GM18505 (cell line): ENCODE measurements at regions not wholly inside any gene's neighbourhood (a gene's known extent, or its start where the extent isn't known, plus 50 kb on each side); places are given as distances from the start of the nearest gene placed in this dataset.

ENCODE experiments used
- ATAC-seq: cut with Tn5 transposase; IDR thresholded peaks from one replicate; pipeline ENCODE4 v1.9.1; 2021; ENCODE audit not compliant: unreplicated experiment
- POLR2A ChIP-seq: IDR thresholded peaks from 4 replicates; pipeline ENCODE4 v1.6.1; 2011; ENCODE audit warnings: borderline replicate concordance; ENCODE audit not compliant: insufficient read depth, insufficient read length; ENCODE audit errors: extremely low read depth

DNA sequence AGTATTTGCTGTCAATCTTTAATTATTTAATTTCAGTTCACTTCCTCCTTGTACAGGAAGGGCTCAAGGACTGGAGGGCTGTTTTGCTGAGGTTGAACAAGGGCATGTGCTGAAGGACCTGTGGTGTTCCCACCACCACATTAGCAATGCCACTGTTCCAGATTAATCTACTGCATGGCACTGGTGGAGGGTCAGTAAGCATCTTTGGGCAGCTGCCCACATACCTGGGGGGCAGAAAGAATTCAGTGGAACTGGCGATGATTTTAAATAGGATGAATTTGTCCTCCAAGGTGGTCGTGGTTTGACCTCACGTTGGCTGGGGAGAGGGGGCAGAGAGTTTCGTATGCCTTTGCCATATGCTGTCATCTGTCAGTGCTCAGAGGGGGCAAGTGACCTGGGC is 244.8 kb downstream of the TLE3 start:
- no peak for ATAC-seq
- TF ChIP-seq POLR2A: no peak

DNA sequence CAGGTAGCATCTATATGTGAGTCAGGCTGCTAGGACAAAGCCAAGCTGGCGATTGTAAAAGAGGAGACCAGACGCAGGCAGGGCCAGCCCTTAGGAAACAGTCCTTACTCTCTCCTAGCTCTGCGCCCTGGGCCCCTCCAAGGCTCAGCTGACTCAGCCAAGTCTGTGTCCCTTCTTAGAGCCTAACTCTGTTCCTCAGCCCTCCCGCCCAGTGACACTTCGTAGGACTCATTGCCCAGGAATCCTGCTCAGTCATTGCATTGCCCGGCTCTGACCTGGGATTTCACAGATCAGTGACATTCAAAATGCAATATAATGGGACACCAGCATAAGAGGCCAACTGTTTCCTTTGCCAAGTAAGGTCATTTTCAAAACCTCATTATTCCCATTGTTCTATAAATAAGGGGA is 244.2 kb downstream of the TLE3 start:
- TF ChIP-seq POLR2A: no peak
- ATAC-seq: no peak

DNA sequence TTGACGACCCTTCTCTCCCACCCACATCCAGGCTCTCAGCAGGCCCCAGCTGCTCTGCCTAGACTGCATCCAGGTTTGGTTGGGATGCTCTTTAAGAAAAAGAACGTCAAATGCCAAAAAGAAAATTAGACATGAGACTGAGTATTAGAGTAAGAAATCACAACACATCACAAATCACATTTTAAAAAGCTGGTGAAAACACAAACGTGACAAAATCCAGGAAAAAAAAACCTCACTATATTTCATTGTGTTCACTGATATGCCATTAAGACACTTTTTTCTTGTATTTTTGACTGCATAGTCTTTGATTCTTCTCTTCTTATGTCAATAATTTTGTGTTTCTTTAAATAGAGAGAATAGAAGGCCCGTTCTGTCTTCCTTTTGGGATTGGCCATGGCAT is 243.7 kb downstream of the TLE3 start:
- no peak for TF ChIP-seq POLR2A
- no peak for ATAC-seq

DNA sequence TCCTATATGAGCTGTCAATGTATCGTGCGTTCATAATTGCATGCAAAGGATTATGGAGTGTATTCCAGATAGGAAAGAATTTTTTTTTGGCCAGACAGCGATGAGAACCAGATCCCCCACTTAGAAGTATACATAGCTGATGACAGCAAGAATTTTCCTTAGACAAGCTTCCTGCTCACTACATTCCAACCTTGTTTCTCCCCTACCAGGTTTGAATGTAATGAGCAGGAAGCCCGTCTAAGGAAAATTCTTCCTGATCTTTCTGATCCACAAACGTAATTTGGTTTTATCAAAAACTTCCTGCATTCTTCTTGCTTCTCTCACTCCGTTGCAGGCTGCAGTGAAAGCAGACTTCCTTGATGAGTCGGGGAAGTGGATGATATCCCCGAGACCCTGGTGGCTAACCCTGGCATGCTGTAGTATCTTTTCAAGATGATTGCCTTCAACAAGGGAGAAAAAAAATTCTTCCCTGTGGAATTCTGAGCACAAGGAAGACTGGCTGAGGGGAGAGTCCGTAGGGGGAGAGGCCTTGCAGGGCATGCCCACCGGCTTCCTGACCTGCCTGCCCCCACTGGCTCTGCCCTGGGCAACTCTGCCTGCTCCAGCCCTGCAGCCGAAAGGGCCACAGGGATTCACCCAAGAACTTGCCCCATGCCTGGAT is 243.1 kb downstream of the TLE3 start:
- TF ChIP-seq POLR2A: no peak
- no peak for ATAC-seq

DNA sequence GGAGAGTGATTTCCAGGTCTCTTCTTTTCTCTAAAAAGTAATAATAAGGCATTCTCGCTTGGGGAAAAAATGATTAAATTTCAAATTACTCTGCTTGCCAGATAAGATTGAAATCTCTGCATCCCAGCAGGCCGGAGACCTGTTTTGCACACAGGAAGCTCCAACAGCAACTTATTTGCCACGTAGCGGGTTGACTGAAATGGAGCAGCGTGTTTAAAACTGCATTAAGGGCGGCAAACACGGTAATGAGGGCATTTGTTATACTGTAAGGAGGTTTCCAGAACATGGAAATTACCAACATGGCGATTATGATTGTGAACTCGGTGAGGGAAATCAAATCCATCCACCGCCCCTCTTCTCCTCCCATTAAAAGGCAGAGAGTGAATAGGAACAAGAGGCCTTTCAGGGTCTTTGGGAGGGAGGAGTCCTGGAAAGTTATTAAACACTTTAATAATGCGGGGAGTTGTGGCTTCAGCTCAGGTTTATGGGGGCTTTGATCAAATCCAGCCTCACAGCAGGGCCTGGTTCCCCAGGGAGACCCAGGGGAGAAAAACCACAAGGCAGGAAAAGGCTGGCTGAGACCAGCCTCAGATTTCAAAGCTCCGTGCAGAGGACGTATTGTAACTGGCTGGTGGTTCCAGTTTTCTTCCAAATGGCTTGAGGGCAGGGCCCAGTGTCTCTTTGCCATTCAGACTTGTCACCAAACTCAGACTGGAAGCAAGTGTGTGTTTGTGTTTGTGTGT is 242.3 kb downstream of the TLE3 start:
- no peak for TF ChIP-seq POLR2A
- ATAC-seq: no peak

DNA sequence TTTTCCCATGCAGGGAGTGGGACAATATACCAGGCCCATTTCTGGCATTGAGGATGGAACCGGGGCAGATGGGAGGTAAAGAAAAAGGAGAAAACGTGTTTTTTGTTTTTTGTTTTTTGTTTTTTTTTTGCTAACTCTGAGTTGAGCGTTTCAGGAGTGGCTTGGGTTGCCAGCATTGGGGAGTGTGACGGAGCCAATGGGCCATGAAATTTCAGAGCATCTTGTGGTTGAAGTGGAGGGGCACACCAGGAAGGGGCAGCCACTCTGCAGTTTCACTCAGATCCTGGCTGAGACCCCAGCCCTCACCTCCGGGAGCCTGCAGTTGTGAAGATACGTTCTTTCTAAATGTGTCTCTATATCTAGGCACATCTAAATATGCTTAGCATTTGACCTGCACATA is 240.5 kb downstream of the TLE3 start:
- TF ChIP-seq POLR2A: no peak

DNA sequence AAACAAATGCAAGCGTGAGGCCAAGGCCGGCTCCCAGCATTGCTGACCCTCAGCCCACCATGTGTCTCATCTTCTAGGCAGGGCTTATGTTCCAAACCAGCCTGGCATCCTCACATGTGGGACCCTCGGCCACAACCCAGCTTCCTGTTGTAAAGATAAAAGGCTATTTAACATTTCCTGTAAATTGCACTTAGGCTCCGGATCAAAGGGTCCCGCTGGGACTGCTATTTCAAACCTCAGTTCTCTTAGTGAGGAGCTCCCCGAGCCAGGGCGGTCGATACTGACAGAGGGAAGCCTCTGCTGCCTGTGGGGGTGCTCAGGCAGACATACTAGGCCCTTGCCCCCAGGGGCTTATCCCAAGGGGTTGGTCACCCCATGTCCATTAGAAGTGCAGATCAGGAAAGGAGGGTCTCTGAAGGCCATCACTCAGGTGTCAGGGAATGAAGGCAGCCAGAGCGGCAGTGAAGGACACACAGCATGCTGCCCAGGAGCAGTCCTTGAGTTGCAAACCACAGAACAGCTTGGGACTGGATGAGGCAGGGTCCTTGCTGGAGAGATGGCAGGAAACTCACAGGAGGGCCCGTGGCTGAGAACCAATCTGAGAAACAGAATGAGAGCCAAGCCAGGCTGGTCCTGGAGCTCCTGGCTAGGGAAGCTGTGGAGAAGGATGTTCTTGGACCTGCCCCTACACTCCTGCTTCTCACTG is 239.9 kb downstream of the TLE3 start:
- no peak for TF ChIP-seq POLR2A
- no peak for ATAC-seq

More for the DNA sequence above, 240.5 kb downstream of the TLE3 start:
- no peak for ATAC-seq

DNA sequence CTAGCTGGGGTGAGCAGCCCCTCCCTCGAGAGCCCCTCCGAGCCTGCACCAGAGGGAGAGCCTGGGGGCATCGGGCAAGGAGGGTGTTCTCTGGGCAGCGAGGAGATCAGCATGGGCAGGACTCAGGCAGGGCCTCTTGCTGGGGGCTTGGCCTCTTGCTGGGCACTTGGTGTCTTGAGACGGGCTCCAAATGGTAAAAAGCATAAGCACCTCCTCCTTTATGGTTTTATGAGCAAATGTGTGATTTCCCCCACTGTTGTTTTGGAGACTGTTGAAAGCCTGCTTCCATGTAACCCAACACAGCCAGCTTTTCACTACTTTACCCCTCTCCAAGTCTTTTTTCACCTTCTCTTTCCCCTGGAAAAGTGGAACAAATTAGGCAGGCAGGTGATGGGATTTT is 239.3 kb downstream of the TLE3 start:
- ATAC-seq: no peak
- no peak for TF ChIP-seq POLR2A

DNA sequence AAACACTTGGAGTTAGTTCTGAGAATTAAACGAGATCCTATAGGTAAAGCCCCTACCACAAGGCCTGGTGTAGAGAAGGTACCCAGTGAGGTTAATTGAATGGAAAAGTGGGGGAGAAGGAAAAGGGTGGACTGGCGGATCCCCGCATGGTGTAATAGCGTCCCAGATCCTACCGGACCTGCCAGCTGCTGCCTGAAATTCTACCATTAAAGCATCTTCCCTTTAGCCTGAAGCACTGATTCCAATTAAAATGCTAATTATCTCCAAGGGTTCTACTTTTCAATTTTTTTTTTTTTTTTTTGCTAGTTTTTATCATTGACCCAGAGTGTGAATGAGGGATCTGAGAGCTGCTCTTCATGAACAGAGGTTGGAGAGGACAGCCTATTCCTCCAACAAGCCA is 237.9 kb downstream of the TLE3 start:
- no peak for ATAC-seq
- no peak for TF ChIP-seq POLR2A

DNA sequence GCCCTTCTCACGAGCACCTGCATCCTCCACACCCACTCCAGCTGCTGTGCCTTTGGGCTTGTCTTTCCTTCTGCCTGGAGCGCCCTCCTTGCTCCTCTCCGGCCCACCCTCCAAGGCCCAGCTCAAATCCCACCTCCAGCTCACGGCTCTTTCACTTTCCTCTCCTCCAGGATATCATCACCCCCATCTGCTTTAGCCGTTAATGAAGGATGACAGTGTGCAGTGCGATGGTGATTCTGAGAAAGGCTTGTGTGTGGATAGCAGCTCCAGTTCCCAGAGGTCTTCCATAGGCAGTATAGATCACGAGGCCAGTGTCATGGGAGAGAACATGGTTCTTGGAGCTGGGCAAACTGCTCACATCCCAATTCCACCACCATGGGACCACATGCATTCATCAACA is 237.4 kb downstream of the TLE3 start:
- ATAC-seq: no peak
- no peak for TF ChIP-seq POLR2A

DNA sequence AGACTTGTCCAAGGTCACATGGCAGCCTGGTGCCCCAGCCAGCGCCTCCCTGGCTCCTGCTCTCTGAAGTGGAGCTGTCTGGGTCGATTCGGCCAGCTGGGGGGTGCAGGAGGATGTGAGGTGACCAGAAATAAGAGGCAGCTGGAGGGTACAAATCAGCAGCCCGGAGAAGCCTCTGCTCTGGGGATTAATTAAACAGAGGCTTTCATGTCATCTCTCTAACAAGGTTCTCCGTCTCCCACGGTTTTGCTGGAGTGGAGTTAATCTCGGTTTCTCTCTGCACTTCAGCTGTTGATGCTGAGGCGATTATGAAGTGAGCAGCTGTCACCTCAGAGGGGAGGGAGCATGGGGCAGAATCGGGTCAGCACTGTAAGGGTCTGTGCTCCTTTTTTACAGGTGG is 236.8 kb downstream of the TLE3 start:
- ATAC-seq: no peak
- no peak for TF ChIP-seq POLR2A

DNA sequence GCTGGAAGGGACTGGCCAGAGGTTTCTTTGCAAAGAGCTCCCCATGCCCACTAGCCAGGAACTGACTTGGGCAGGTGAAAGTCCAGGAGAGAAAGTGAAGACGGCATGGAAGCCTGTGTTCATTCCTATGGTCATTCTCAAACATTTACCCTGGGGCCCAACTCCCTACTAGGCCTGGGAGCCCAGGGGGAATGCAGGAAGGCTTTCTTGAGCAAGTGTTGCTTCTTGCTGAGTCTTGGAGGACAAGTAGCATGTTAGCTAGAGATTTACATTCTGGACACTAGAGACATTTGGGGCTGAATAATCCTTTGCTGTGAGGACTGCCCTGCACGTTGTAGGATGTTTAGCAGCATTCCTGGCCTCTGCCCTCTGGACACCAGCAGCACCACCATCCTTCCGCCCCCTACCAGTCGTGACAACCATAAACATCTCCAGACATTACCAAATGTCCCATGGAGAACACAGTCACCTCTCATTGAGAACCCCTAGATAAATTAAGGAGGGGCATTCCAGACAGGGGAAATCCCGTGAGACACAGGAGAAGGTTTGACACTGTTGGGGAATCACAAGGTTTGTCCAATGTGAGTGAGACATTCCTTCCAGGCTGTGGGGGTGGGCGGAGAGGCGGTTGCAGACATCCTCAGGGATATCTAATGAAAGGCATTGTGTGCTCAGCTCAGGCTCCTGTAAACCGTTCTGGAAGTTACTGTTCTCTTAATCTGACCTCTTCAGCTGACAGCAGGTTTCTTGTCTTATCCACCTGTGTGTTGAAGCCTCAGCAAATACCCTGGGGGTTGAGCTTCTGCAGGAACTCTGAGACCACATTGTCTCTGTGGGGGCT is 236.2 kb downstream of the TLE3 start:
- ATAC-seq: no peak
- no peak for TF ChIP-seq POLR2A

DNA sequence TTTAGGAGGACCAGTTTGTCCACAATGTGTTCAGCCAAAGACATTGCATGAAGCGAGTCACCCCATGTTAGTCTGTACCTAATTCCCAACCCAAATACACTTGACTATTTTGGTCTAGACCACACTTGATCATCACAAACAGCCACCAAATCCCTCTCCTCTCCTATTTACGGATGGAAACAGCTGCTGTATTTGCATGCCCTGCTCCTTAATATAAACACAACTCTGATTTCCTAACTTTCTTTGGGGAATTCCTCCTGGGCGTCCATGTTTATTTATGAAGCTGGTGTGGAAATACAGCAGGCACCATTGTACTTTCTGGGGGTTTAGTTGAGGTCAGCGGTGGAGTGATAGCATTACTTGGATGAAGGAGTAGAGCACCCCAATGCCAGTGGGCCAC is 235.2 kb downstream of the TLE3 start:
- TF ChIP-seq POLR2A: no peak
- no peak for ATAC-seq
